ENCODE measurements at regions not wholly inside any gene's neighbourhood (a gene's known extent, or its start where the extent isn't known, plus 50 kb on each side); places are given as distances from the start of the nearest gene placed in this dataset.
A peak's percentile ranks its signal among the peaks of the same experiment; 100 is the strongest.
"Not testable (repeated sequence)": the region's sequence is repeated elsewhere in the genome, so short reads cannot be mapped to it uniquely, and the experiment has no call there.

DNA sequence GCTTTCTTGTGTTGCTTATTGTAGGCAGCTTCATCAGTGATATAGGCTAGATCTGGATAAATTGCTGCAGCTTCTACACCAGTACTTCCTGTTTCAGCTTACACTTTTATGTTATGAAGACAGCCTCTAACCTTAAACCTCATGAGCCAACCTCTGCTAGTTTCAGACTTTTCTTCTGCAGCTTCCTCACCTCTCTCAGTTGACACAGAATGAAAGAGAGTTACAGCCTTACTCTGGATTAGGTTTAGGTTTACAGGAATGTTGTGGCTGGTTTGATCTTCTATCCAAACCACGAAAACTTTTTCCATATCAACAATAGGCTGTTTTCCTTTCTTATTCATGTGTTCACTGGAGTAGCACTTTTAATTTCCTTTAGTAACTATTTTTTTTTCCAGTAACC, 76.9 kb upstream of the RNPC3 start:
- peak; percentile 72 for DNase-seq (ENCODE audit: low read depth)
- in situ Hi-C loops (cut with HindIII; ENCODE audit: low sequenced_read_pairs) = no loop called here
- H3K4me3 ChIP-seq (ENCODE audit: low read depth, low read length) = no peak overlapping the region
- no peak for TF ChIP-seq CTCF (IDR thresholded peaks at IDR 0.05; ENCODE audit: low read depth, low read length, missing control alignments)

GRCh38 chr1:103447471-103447870, 78.0 kb upstream of the RNPC3 start:
- no peak for DNase-seq (ENCODE audit: low read depth)
- no peak overlapping the region for H3K4me3 ChIP-seq (ENCODE audit: low read depth, low read length)
- no peak for TF ChIP-seq CTCF (IDR thresholded peaks at IDR 0.05; ENCODE audit: low read depth, low read length, missing control alignments)
- in situ Hi-C loops (cut with HindIII; ENCODE audit: low sequenced_read_pairs) = no loop called here

GRCh38 chr1:103441342-103441741, 84.2 kb upstream of the RNPC3 start:
- H3K4me3 ChIP-seq (ENCODE audit: low read depth, low read length) = no peak overlapping the region
- TF ChIP-seq CTCF (IDR thresholded peaks at IDR 0.05; ENCODE audit: low read depth, low read length, missing control alignments) = no peak
- no peak for DNase-seq (ENCODE audit: low read depth)
- in situ Hi-C loops (cut with HindIII; ENCODE audit: low sequenced_read_pairs) = no loop called here

GRCh38 chr1:103436568-103437100, 88.9 kb upstream of the RNPC3 start:
- H3K4me3 ChIP-seq (ENCODE audit: low read depth, low read length); in situ Hi-C loops (cut with HindIII; ENCODE audit: low sequenced_read_pairs); DNase-seq (ENCODE audit: low read depth): not testable (repeated sequence)

GRCh38 chr1:103435443-103435842, 90.1 kb upstream of the RNPC3 start:
- in situ Hi-C loops (cut with HindIII; ENCODE audit: low sequenced_read_pairs) = no loop called here

GRCh38 chr1:103424650-103425049, 100.8 kb upstream of the RNPC3 start:
- in situ Hi-C loops (cut with HindIII; ENCODE audit: low sequenced_read_pairs) = no loop called here
- no peak overlapping the region for H3K4me3 ChIP-seq (ENCODE audit: low read depth, low read length)
- no peak for TF ChIP-seq CTCF (IDR thresholded peaks at IDR 0.05; ENCODE audit: low read depth, low read length, missing control alignments)
- DNase-seq (ENCODE audit: low read depth) = no peak

More at GRCh38 chr1:103435443-103435842, 90.1 kb upstream of the RNPC3 start:
- DNase-seq (ENCODE audit: low read depth) = no peak
- no peak overlapping the region for H3K4me3 ChIP-seq (ENCODE audit: low read depth, low read length)
- TF ChIP-seq CTCF (IDR thresholded peaks at IDR 0.05; ENCODE audit: low read depth, low read length, missing control alignments) = no peak

DNA sequence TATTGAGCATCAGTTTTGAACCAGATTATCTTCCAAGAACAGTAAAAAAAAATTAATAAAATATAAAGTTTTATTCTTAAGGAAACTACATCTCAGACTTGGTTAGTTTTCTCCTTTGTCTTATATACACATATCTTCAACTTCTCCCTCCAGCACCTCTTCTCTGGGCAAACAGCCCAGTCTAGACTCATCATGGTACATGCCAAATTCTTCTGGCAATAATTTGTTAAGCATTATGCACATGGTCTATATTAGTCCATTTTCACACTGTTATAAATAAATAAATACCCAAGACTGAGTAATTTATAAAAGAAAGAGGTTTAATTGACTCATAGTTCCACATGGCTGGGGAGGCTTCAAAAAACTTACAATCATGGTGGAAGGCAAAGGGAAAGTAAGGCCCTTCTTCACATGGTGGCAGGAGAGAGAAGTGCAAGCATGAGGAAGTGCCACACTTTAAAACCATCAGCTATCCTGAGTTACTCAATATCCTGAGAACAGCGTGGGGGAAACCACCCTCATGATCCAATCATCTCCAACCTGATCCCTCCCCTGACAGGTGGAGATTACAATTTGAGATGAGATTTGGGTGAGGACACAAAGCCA, 108.7 kb upstream of the RNPC3 start:
- peak; percentile 49 for DNase-seq (ENCODE audit: low read depth)
- TF ChIP-seq CTCF (IDR thresholded peaks at IDR 0.05; ENCODE audit: low read depth, low read length, missing control alignments) = no peak
- no peak overlapping the region for H3K4me3 ChIP-seq (ENCODE audit: low read depth, low read length)
- in situ Hi-C loops (cut with HindIII; ENCODE audit: low sequenced_read_pairs) = no loop called here

Data from astrocyte of the cerebellum (primary cell).